ENCODE measurements at regions not wholly inside any gene's neighbourhood (a gene's known extent, or its start where the extent isn't known, plus 50 kb on each side); places are given as distances from the start of the nearest gene placed in this dataset.

- DNase-seq: no peak
Measured at GRCh38 chr5:135135530-135136226, 101.7 kb upstream of the PITX1 start.

DNA sequence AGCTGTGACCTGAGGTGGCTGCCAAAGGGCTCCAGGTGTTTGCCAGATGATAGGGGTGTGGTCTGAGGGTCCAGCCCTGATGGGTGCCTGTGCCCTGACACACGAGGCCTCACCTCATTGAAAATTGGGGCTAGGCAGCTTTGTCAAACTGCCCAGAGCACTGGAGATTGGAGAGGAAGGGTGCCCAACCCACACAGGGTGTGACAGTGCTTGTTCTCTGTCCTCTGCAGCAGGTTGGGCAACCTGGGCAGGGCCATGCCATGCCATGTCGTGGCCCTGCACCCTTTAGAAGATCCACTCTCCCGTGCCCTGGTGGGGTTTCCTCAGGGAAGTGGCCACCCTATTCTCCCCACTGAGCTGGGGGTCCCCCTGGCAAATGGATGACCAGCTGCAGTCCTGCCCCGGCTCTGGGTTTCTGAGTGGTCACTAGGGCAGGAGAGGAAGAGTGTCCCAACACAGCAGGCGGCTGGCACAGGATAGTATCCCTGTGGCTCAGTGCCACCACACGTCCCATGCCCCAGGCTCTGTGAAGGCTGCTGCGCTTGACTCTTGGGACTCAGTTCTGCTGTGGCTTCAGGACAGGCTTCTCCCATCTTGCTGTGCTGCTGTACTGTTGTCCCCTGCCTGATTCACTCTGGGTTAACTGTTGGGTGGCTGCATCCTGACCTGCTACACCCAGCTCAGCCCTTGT, 100.8 kb upstream of the PITX1 start:
- DNase-seq: no peak

GRCh38 chr5:135133698-135134515, 99.9 kb upstream of the PITX1 start:
- no peak for DNase-seq

DNA sequence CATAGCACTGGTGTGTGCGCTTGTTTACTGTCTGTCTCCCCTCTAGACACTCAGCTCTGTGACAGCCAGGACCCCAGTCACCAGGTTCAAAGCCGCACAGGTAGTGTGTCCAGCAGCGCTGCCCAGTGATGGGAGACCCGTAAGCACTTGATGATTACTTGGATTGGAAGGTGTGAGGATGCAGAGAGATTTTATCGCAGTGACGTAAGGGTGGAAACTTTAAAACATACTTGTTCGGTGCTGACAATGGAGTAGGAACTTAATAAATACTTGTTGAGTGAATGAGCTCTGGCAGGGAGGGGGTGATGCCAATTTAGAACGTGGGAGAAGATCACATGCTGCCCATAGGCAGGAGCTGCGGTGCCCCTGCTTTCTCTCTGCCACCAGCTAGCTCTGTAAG, 99.2 kb upstream of the PITX1 start:
- no peak for DNase-seq

DNA sequence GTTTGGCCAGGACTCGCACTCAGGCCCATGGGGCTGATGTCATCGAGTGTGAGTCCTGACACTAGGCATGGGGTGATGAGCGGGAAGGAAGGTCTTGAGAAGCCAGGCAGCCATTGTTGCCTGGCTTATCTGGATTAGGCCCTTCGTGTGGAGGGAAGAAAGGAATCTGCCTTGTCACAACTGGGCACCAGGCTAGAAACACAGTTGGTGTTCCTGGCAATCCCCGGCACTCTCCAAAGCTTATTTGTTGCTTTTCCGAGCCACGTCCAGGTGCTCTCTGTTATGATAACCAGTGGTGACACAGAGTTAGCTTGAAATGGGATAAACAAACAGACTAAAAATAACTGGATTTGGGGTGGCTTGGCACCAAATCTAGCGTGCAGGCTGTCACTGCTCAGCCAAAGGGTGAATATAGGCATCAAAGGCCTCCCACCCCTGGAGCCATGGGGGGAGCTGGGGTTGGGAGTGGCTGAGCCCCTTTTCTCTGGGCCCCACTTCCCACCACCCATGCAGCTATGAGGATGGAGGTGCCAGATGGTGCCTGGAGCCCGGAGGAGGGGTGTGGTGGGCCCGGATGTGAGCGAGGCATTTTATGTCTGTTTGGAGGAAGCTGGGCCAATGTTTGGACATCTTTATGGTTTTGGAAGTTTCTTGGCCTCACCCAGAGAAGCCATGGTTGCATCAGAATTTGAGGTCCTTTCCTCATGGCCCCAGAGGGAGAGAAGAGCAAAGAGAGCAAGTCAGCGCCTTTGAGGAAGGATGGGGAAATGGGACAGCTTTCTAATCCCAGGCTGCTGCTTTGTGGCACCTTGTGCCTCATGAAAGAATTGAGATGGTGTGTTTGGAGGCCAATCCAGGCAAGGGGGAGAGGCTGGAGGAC, 98.0 kb upstream of the PITX1 start:
- no peak for DNase-seq

GRCh38 chr5:135130261-135131215, 96.5 kb upstream of the PITX1 start:
- no peak for DNase-seq

DNA sequence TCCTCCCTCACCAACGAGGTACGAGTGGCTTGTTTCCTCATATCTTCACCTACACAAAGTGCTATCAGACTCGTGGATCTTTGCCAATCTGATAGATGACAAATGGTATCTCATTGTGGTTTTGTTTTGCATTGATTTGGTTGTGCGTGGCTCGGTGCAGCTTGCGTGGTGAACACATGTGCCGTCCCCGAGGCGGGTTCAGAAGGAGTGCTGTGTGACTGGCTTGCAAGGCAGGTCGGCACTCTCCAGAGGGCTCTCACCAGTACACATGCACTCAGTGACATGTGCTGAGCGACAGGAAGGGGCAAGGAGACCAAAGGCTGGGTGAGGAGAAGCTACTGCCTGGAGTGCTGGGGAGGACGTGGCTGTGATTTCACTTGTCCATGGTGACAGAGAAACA, 95.3 kb upstream of the PITX1 start:
- no peak for DNase-seq

- no peak for DNase-seq
Measured at GRCh38 chr5:135128361-135128760, 94.3 kb upstream of the PITX1 start.

- DNase-seq: peak; percentile 87
Measured at GRCh38 chr5:135127439-135128240, 93.6 kb upstream of the PITX1 start.

- DNase-seq: no peak
Measured at GRCh38 chr5:135126688-135127438, 92.8 kb upstream of the PITX1 start.

- DNase-seq: no peak
Measured at GRCh38 chr5:135124724-135125123, 90.7 kb upstream of the PITX1 start.

DNA sequence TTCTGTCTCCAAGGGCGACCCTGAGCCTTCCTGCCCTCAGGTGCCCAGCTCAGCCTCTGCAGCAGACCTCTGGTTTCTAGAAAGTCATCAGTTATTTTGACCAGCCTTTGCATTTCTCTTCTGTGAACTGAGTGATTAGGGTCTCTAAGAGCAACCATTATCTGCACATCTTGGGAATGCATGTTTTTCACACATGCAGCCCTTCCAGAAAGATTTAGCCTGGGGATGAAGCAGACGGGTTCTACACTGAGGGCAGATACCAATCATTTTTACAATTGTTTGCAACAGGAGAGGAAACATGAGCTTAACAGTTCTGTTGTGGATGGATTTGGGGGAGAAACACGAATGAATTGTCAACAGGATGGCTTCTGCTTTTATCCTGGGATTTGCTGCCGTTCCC, 90.1 kb upstream of the PITX1 start:
- DNase-seq: no peak

DNA sequence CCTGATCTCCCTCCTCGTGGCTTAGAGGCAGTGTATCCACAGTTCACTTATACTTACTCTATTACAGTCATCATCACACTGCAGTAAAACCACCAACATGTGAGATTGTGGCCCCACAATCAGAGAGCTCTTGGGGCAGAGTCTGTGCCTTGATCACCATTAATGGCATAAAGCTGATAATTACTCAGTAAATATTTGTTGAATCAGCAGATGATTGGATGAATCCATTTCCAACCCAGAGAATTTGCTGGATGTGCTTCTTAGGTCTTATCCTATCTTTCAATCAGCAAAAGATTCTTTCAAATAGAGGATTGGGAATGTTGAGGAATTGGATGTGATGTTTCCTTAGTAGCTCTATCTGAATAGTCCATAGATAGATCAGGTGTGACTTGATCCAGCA, 88.8 kb upstream of the PITX1 start:
- no peak for DNase-seq

- no peak for DNase-seq
Measured at GRCh38 chr5:135120951-135121350, 86.9 kb upstream of the PITX1 start.

DNA sequence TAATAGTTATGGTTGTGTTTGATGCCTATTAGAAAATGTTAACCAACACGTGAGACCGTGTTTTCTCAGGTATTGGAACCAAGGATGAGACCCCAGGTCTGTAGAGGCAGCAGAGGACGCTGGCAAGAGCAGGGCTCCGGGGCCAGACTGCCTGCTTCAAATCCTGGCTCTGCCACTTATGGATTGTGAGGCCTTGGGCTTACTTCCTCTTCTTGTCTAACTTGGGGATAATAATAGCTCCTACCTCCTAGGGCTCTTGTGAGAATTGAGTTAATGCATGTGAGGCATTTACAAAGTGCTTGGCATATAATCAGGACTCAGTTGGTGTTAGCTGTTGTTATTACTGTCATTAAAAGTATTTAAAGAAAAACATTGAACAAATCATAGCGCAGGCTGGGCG, 85.5 kb upstream of the PITX1 start:
- no peak for DNase-seq

DNA sequence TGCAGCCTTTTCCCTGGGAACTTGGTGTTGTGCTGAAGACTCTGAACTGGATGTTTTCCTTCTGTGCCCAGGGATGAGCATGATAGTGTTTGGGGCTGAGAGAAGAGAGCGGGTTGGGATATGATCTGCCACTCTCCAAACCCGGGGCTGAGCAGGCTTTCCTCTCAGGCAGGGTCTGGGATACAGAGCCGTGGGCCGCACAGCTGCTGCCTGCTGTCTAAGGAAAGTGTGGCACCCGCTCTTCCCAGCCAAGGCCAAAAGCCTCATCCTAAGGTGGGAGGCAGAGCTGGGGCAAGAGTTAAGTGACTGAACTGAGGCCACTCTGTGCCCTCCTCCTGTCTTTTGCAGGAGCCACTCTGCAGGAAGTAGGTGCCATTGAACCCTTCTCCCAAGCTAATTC, 83.6 kb upstream of the PITX1 start:
- DNase-seq: no peak

DNA sequence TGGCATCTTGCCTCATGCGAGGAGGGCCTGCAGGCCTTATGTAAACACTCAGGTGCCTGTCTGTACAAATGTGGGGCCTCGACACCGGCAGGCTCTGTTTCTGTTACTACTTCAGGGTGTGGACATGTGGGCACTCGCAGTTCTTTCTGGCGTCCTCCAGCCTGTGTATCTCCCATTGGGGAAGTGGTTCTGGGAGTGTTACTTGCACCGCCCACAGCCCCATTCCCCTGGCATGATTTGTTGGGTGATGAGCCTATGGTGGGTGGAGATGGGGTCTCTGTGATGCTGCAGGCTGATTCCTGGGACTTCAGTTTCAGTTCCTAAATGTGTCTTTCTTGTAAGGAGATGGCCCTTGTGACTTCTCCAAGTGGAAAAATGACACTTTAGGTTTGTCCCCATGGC, 82.1 kb upstream of the PITX1 start:
- no peak for DNase-seq

DNA sequence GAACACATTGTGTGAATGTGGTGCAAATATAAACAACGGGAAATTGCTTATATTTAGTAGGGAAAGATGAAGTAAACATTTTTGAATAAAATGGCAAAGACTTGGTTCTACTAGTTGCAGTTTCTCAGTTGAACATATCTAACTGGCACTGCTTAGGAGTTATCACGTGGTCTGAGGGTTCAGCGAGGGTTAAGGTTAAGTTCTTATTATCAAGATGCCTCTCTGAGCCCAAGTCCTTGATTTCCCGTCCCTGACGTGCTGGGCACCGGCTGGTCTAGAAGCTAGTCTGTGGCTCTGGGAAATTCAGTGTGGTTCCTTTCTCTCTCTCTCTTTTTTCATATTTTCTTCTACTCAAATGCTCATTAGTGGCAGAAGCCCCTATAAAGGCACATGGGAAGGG, 81.6 kb upstream of the PITX1 start:
- DNase-seq: no peak

GRCh38 chr5:135114759-135115158, 80.7 kb upstream of the PITX1 start:
- DNase-seq: no peak

Data from NCI-H226 (cell line).